ENCODE measurements at regions not wholly inside any gene's neighbourhood (a gene's known extent, or its start where the extent isn't known, plus 50 kb on each side); places are given as distances from the start of the nearest gene placed in this dataset.

DNA sequence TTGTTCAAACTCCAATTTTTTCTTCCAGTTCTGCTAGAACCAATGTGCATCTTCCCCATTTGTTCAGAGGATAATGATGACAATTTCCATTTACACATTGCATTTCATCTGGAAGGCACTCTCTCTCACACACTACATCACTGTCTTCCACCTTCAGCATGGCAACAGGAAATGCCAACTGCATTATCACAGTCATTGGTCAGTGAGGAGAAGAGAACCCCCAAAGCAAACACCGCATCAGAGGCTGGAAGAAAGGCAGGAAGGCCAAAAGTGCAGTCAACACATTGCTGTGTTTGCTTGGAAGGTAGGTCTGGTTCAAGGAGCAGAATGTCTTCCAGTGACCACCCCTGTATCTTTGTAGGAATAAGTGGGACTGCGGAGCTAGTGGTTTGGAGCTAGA, 192.2 kb upstream of the RHOBTB1 start:
- Histone ChIP-seq H3K9ac (ENCODE audit: low read length) (no peak overlapping the region), H3K27ac (ENCODE audit: low read length in 2 of 2) (peak overlapping the region in 1 of 2 donors; percentile 89), H3K9me3 (ENCODE audit: control extremely low read depth in 1 of 3, control insufficient read depth in 2 of 3, insufficient read depth in 1 of 3, low read length in 2 of 3) (peaks cover 0 to 5% (median 0%) of the 10 kb centered on the region in 3 donors), H3K36me3 (replicated peaks in 1 of 2; ENCODE audit: control extremely low read depth in 1 of 2, control insufficient read depth in 1 of 2, extremely low read depth in 1 of 2, insufficient read depth in 2 of 2, low read length in 1 of 2) (no peaks in the 10 kb centered on the region), H3K79me2 (ENCODE audit: control insufficient read depth, insufficient read depth, low read length) (no peaks in the 10 kb centered on the region), H4K20me1 (ENCODE audit: control insufficient read depth, insufficient read depth, low read length, poor library complexity, severe bottlenecking) (no peaks in the 10 kb centered on the region), H3K27me3 (replicated peaks in 1 of 4; ENCODE audit: control extremely low read depth in 1 of 4, control insufficient read depth in 3 of 4, insufficient read depth in 4 of 4, low read length in 3 of 4) (no peaks in the 10 kb centered on the region), H2AFZ (ENCODE audit: insufficient read depth, low read depth, low read length, poor library complexity, severe bottlenecking) (no peak overlapping the region), H3K4me1 (ENCODE audit: control insufficient read depth in 2 of 2, insufficient read depth in 2 of 2, low read length in 2 of 2) (peaks cover 32 to 34% of the 10 kb centered on the region in 2 donors), H3K4me2 (replicated peaks; ENCODE audit: low read depth, low read length, poor library complexity, severe bottlenecking) (peak overlapping the region; percentile 56), H3K4me3 (ENCODE audit: control extremely low read depth in 1 of 5, extremely low read depth in 1 of 5, insufficient read depth in 1 of 5, low read depth in 2 of 5, low read length in 4 of 5) (no peak overlapping the region)
- intact Hi-C loops (cut with micrococcal nuclease): loop anchor here (10.0 kb wide), 1 partner anchor 321 kb away; no protein-coding TSS in a partner anchor
- TF ChIP-seq, protein P1, sequence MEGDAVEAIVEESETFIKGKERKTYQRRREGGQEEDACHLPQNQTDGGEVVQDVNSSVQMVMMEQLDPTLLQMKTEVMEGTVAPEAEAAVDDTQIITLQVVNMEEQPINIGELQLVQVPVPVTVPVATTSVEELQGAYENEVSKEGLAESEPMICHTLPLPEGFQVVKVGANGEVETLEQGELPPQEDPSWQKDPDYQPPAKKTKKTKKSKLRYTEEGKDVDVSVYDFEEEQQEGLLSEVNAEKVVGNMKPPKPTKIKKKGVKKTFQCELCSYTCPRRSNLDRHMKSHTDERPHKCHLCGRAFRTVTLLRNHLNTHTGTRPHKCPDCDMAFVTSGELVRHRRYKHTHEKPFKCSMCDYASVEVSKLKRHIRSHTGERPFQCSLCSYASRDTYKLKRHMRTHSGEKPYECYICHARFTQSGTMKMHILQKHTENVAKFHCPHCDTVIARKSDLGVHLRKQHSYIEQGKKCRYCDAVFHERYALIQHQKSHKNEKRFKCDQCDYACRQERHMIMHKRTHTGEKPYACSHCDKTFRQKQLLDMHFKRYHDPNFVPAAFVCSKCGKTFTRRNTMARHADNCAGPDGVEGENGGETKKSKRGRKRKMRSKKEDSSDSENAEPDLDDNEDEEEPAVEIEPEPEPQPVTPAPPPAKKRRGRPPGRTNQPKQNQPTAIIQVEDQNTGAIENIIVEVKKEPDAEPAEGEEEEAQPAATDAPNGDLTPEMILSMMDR (IDR thresholded peaks at IDR 0.05): no peak
- TF ChIP-seq EZH2 (IDR thresholded peaks at IDR 0.05; ENCODE audit: borderline replicate concordance, insufficient read depth, low read depth, low read length, poor library complexity, severe bottlenecking): no peak
- 100% methylated on average over 1 of the region's 2 CpGs for WGBS (ENCODE audit: insufficient coverage)
- Mint-ChIP-seq H3K9me3 (ENCODE audit: insufficient read depth) (peaks cover 2% of the 10 kb centered on the region), H3K27me3 (no peaks in the 10 kb centered on the region), H3K4me3 (peak overlapping the region; percentile 76), H3K4me1 (peaks cover 46% of the 10 kb centered on the region), H3K27ac (peak overlapping the region; percentile 17)
- ChIA-PET POLR2A (no interaction called here), CTCF (interaction anchor here (1.0 kb wide), 1 partner anchor 111 kb away, joined by 3 read pairs; no protein-coding TSS in a partner anchor)
- no peak for ATAC-seq (ENCODE audit: low read depth)
- peak; percentile 21 for DNase-seq

DNA sequence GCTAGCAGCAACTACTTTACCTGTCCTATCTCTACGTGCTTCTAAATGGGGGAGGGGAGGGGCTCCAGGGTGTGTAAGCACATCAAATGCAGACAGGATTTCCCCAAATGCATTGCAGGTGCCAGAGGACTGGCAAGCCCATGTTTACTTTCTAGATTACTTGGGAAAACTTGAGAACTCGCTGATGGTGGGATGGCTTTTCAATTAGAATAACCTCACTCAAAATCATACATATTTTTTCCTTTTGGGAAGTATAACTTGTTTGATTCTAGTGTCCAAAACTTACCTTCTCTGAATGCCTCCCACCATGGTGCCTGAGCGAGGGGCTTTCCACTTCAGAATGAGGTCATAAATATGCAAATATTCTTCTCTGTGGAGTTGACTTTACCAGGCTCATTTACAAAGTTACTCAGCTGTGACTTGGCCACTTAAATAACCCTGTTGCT, 191.3 kb upstream of the RHOBTB1 start:
- TF ChIP-seq, protein P1 (IDR thresholded peaks at IDR 0.05): no peak
- H3K4me1 Mint-ChIP-seq: peaks cover 43% of the 10 kb centered on the region
- H3K36me3 ChIP-seq (replicated peaks in 1 of 2; ENCODE audit: control extremely low read depth in 1 of 2, control insufficient read depth in 1 of 2, extremely low read depth in 1 of 2, insufficient read depth in 2 of 2, low read length in 1 of 2): no peaks in the 10 kb centered on the region
- H4K20me1 ChIP-seq (ENCODE audit: control insufficient read depth, insufficient read depth, low read length, poor library complexity, severe bottlenecking): no peaks in the 10 kb centered on the region
- intact Hi-C loops (cut with micrococcal nuclease): loop anchor here (1.0 to 10.0 kb wide), 3 partner anchors 9 to 320 kb away; no protein-coding TSS in a partner anchor
- H2AFZ ChIP-seq (ENCODE audit: insufficient read depth, low read depth, low read length, poor library complexity, severe bottlenecking): peak overlapping the region; percentile 62
- H3K27ac ChIP-seq (ENCODE audit: low read length in 2 of 2): peak overlapping the region; percentile 67 to 89
- CTCF ChIA-PET: interaction anchor here (1.0 kb wide), 1 partner anchor 110 kb away, joined by 3 read pairs; no protein-coding TSS in a partner anchor
- peak overlapping the region; percentile 56 for H3K4me2 ChIP-seq (replicated peaks; ENCODE audit: low read depth, low read length, poor library complexity, severe bottlenecking)
- H3K9ac ChIP-seq (ENCODE audit: low read length): peak overlapping the region; percentile 33
- peaks cover 2% of the 10 kb centered on the region for H3K9me3 Mint-ChIP-seq (ENCODE audit: insufficient read depth)
- POLR2A ChIA-PET: no interaction called here
- H3K79me2 ChIP-seq (ENCODE audit: control insufficient read depth, insufficient read depth, low read length): no peaks in the 10 kb centered on the region
- H3K9me3 ChIP-seq (ENCODE audit: control extremely low read depth in 1 of 3, control insufficient read depth in 2 of 3, insufficient read depth in 1 of 3, low read length in 2 of 3): peaks cover 0 to 5% (median 0%) of the 10 kb centered on the region in 3 donors
- peaks cover 32 to 34% of the 10 kb centered on the region in 2 donors for H3K4me1 ChIP-seq (ENCODE audit: control insufficient read depth in 2 of 2, insufficient read depth in 2 of 2, low read length in 2 of 2)
- H3K4me3 Mint-ChIP-seq: peak overlapping the region; percentile 76
- DNase-seq (peak; percentile 84), ATAC-seq (ENCODE audit: low read depth) (peak; percentile 93)
- no peaks in the 10 kb centered on the region for H3K27me3 Mint-ChIP-seq
- H3K27ac Mint-ChIP-seq: peak overlapping the region; percentile 92
- no CpG with 5 or more reads among the region's 3 CpGs for WGBS (ENCODE audit: insufficient coverage)
- H3K4me3 ChIP-seq (ENCODE audit: control extremely low read depth in 1 of 5, extremely low read depth in 1 of 5, insufficient read depth in 1 of 5, low read depth in 2 of 5, low read length in 4 of 5): peak overlapping the region in 1 of 5 experiments; percentile 31
- H3K27me3 ChIP-seq (replicated peaks in 1 of 4; ENCODE audit: control extremely low read depth in 1 of 4, control insufficient read depth in 3 of 4, insufficient read depth in 4 of 4, low read length in 3 of 4): no peaks in the 10 kb centered on the region

All from B cell (primary cell).